NOMO-1 (cell line): ENCODE measurements at regions not wholly inside any gene's neighbourhood (a gene's known extent, or its start where the extent isn't known, plus 50 kb on each side); places are given as distances from the start of the nearest gene placed in this dataset.

ENCODE experiments used
- DNase-seq, 2 experiments: peaks; one replicate each; lab custom pipeline; 2025; ENCODE audit not compliant: unreplicated experiment in 2 of 2; lab: John Stamatoyannopoulos, UW

- DNase-seq: no peak
Measured at GRCh38 chr11:70604630-70605467, 206.5 kb downstream of the CTTN start.

- no peak for DNase-seq
Measured at GRCh38 chr11:70605468-70605815, 207.1 kb downstream of the CTTN start.

- no peak for DNase-seq
Measured at GRCh38 chr11:70605846-70606245, 207.5 kb downstream of the CTTN start.

- DNase-seq: no peak
Measured at GRCh38 chr11:70606248-70606950, 208.1 kb downstream of the CTTN start.

GRCh38 chr11:70606951-70607330 is 208.6 kb downstream of the CTTN start:
- DNase-seq: no peak

GRCh38 chr11:70607561-70607960 is 209.2 kb downstream of the CTTN start:
- DNase-seq: no peak

GRCh38 chr11:70608568-70609470 is 210.5 kb downstream of the CTTN start:
- DNase-seq: peak; percentile 19 to 36

GRCh38 chr11:70610566-70611565 is 212.5 kb downstream of the CTTN start:
- DNase-seq: no peak

GRCh38 chr11:70611821-70612220 is 213.5 kb downstream of the CTTN start:
- no peak for DNase-seq

GRCh38 chr11:70612459-70613141 is 214.3 kb downstream of the CTTN start:
- DNase-seq: no peak

- DNase-seq: no peak
Measured at GRCh38 chr11:70614034-70614681, 215.8 kb downstream of the CTTN start.

- DNase-seq: no peak
Measured at GRCh38 chr11:70615036-70615875, 216.9 kb downstream of the CTTN start.

GRCh38 chr11:70616317-70616716 is 218.0 kb downstream of the CTTN start:
- no peak for DNase-seq

- no peak for DNase-seq
Measured at GRCh38 chr11:70616938-70617654, 218.8 kb downstream of the CTTN start.

GRCh38 chr11:70618431-70619101 is 220.2 kb downstream of the CTTN start:
- no peak for DNase-seq

GRCh38 chr11:70619591-70619990 is 221.3 kb downstream of the CTTN start:
- DNase-seq: no peak
